ENCODE measurements at regions not wholly inside any gene's neighbourhood (a gene's known extent, or its start where the extent isn't known, plus 50 kb on each side); places are given as distances from the start of the nearest gene placed in this dataset.
"Not testable (repeated sequence)": the region's sequence is repeated elsewhere in the genome, so short reads cannot be mapped to it uniquely, and the experiment has no call there.

DNA sequence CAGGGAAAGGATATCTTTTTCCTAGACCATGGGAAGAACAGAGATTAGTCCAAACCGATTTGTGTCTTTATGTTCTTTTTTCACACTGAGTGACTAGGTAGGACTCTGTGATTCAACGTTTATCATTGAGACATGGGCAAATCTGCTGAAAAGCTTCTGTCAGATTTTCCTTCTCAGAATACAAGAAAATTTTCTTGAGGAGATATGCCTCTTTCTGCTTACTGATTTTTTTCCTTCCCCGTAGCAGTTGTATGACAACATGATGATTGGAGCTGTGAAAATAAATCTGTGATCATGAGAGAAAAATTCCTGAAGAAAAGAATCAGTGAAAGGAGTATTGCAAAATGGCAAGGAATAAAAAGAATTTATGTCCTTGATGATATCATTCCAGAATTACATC lies 130.6 kb upstream of the FAT4 start:
- DNase-seq (ENCODE audit: low read depth in 2 of 2): peak in 1 of 2 donors; percentile 38
- no peak overlapping the region for H3K4me3 ChIP-seq (replicated peaks in 1 of 2; ENCODE audit: low read depth in 2 of 2, low read length in 2 of 2)
- TF ChIP-seq, protein P1, sequence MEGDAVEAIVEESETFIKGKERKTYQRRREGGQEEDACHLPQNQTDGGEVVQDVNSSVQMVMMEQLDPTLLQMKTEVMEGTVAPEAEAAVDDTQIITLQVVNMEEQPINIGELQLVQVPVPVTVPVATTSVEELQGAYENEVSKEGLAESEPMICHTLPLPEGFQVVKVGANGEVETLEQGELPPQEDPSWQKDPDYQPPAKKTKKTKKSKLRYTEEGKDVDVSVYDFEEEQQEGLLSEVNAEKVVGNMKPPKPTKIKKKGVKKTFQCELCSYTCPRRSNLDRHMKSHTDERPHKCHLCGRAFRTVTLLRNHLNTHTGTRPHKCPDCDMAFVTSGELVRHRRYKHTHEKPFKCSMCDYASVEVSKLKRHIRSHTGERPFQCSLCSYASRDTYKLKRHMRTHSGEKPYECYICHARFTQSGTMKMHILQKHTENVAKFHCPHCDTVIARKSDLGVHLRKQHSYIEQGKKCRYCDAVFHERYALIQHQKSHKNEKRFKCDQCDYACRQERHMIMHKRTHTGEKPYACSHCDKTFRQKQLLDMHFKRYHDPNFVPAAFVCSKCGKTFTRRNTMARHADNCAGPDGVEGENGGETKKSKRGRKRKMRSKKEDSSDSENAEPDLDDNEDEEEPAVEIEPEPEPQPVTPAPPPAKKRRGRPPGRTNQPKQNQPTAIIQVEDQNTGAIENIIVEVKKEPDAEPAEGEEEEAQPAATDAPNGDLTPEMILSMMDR (IDR thresholded peaks at IDR 0.05; ENCODE audit: low read depth, low read length): no peak

DNA sequence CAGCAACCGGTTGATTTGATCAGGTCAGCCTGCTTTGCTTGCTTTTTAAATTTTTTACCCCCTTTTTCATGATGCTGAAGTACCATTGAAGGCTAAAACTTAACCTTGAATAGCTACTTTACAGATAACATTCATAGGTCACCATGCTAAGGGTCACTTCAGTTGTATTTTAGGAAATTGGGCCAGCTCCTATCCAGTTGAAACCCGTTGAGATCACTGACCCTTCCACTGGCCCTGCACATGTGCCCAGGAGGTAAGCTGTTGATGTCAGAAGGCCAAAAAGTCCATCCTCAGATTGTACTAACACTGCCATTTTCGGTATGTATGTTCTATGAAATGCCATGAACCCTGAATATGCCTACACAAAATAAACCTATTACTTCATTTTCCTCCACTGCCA lies 133.0 kb upstream of the FAT4 start:
- no peak for DNase-seq (ENCODE audit: low read depth in 2 of 2)
- no peak overlapping the region for H3K4me3 ChIP-seq (replicated peaks in 1 of 2; ENCODE audit: low read depth in 2 of 2, low read length in 2 of 2)
- TF ChIP-seq, protein P1 (IDR thresholded peaks at IDR 0.05; ENCODE audit: low read depth, low read length): no peak

DNA sequence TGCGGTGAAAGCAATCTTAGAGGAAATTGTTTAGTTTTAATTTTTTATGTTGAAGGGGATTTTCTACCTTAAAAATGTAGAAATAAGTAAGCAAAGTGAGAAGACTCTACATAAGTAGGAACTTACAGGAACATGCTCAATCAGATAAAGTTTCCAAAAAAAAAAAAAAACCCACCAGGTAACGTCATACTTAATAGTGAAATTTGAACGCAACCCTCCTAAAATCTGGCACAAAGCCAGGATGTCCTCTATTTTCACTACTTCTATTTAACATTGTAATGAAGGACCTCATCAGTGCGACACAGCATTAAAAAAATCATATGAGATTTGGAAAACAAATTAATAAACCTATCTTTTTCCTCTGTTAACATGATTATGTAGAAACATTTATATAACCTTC lies 135.0 kb upstream of the FAT4 start:
- TF ChIP-seq, protein P1 (IDR thresholded peaks at IDR 0.05; ENCODE audit: low read depth, low read length): no peak
- H3K4me3 ChIP-seq (replicated peaks in 1 of 2; ENCODE audit: low read depth in 2 of 2, low read length in 2 of 2): no peak overlapping the region
- DNase-seq (ENCODE audit: low read depth in 2 of 2): no peak

DNA sequence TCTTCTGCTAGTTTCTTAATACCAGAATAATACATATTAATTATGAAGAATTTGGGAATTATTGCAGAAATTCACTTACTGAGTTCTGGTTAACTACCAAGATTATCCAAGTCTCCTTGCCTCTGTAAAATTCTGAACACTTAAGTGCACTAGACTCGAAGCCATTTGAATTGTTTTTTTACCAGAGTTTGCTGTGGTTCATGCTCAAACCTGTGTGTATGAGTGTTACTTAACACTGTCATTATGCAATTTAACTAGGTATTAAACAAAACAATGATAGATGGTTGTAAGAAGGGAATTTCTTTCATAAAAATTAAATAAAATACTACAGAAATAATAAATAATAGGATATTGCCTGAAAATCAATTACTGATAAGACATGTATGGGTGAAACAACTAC lies 145.6 kb upstream of the FAT4 start:
- H3K4me3 ChIP-seq (replicated peaks in 1 of 2; ENCODE audit: low read depth in 2 of 2, low read length in 2 of 2): no peak overlapping the region
- DNase-seq (ENCODE audit: low read depth in 2 of 2): no peak
- TF ChIP-seq, protein P1 (IDR thresholded peaks at IDR 0.05; ENCODE audit: low read depth, low read length): no peak

DNA sequence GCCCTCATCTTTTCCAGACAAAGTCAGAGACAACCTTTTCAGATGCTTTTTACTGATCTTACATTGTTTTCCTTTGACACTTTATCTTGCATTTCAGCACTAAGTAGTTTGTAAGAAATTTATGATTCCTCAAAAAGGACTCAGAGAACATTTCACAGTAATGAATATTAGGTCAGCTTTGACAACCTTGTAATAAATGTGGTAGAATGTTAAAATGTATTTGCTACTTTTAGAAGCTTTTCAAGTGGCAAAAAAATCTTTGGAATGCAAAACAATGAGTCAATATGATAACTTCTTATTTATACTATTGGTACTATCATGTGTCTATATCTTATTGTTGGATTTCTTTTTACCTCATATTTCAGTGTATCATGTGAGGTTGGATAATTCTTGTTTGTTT lies 146.2 kb upstream of the FAT4 start:
- no peak overlapping the region for H3K4me3 ChIP-seq (replicated peaks in 1 of 2; ENCODE audit: low read depth in 2 of 2, low read length in 2 of 2)
- DNase-seq (ENCODE audit: low read depth in 2 of 2): peak in 1 of 2 donors; percentile 38
- TF ChIP-seq, protein P1 (IDR thresholded peaks at IDR 0.05; ENCODE audit: low read depth, low read length): no peak

DNA sequence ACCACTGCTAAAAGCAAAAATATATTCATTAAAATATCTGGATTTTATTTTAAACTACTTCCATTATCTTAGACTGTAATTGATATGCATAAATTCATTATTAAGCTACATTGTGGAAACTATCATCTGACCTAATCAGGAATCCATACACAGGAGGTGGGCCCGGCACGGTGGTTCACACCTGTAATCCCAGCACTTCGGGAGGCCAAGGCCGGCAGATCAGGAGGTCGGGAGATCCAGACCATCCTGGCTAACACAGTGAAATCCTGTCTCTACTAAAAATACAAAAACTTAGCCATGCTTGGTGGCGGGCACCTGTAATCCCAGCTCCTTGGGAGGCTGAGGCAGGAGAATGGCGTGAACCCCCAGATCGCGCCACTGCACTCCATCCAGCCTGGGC lies 148.7 kb upstream of the FAT4 start:
- not testable (repeated sequence) for H3K4me3 ChIP-seq (replicated peaks in 1 of 2; ENCODE audit: low read depth in 2 of 2, low read length in 2 of 2); DNase-seq (ENCODE audit: low read depth in 2 of 2)

DNA sequence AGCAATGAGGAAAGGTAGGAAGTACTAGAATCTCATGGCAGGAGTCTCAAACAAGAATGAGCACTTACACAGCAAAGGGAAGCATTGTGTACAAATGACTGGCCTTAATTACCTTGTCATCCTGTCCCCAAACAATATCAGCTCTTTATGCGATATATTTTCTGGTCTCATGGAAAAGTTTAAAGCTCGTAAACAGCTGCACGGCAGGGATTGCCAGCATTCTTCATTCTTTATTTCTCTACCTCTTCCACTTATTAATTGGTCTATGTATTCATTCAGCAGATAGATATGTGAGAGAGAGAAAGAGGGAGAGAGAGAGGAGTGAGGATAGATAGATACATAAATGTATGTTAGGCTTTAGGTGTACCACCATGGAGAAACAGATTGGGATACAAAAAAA lies 155.8 kb upstream of the FAT4 start:
- no peak for DNase-seq (ENCODE audit: low read depth in 2 of 2)
- H3K4me3 ChIP-seq (replicated peaks in 1 of 2; ENCODE audit: low read depth in 2 of 2, low read length in 2 of 2): no peak overlapping the region
- TF ChIP-seq, protein P1 (IDR thresholded peaks at IDR 0.05; ENCODE audit: low read depth, low read length): no peak
